DOHH2 (cell line): ENCODE measurements at regions not wholly inside any gene's neighbourhood (a gene's known extent, or its start where the extent isn't known, plus 50 kb on each side); places are given as distances from the start of the nearest gene placed in this dataset.

Source experiments
- H3F3A ChIP-seq: fragments of 200-600 bp; sonication (generic), shearing (Covaris generic); 2 replicates; pipeline ENCODE4 v1.6.0; 2016; ENCODE audit warnings: antibody characterized with exemption, mild to moderate bottlenecking; ENCODE audit not compliant: control insufficient read depth, insufficient read depth
- H3K27ac ChIP-seq: fragments of 200-600 bp; sonication (generic); 2 replicates; pipeline ENCODE4 v1.5.1; 2014; ENCODE audit warnings: low read depth, mild to moderate bottlenecking, low read length, moderate library complexity
- H3K27me3 ChIP-seq: fragments of 200-600 bp; sonication (generic); 2 replicates; pipeline ENCODE4 v1.6.1; 2014; ENCODE audit warnings: mild to moderate bottlenecking, low read length, mixed read lengths; ENCODE audit not compliant: control insufficient read depth
- H3K36me3 ChIP-seq: fragments of 200-600 bp; sonication (generic); 2 replicates; pipeline ENCODE4 v1.6.1; 2014; ENCODE audit warnings: mild to moderate bottlenecking, low read length, moderate library complexity, mixed read lengths; ENCODE audit not compliant: control insufficient read depth
- H3K4me1 ChIP-seq: fragments of 200-600 bp; sonication (generic); 2 replicates; pipeline ENCODE4 v1.6.1; 2014; ENCODE audit warnings: mild to moderate bottlenecking, low read length, mixed read lengths; ENCODE audit not compliant: control insufficient read depth
- H3K4me2 ChIP-seq: fragments of 200-600 bp; sonication (generic); 2 replicates; pipeline ENCODE4 v1.6.0; 2014; ENCODE audit warnings: mild to moderate bottlenecking, low read length, moderate library complexity
- H3K4me3 ChIP-seq: fragments of 200-600 bp; sonication (generic); 2 replicates; pipeline ENCODE4 v1.5.1; 2014; ENCODE audit warnings: mild to moderate bottlenecking, low read length, mixed read lengths
- H3K79me2 ChIP-seq: fragments of 200-600 bp; sonication (generic); 2 replicates; pipeline ENCODE4 v1.6.1; 2014; ENCODE audit warnings: mild to moderate bottlenecking, low read length, mixed read lengths; ENCODE audit not compliant: control insufficient read depth
- H3K9me2 ChIP-seq: fragments of 200-600 bp; sonication (generic); replicated peaks from 2 replicates; pipeline ENCODE4 v1.6.1; 2014; ENCODE audit warnings: mild to moderate bottlenecking, low read length, mixed read lengths; ENCODE audit not compliant: control insufficient read depth
- H3K9me3 ChIP-seq: fragments of 200-600 bp; sonication (generic); 2 replicates; pipeline ENCODE4 v1.6.1; 2014; ENCODE audit warnings: antibody characterized with exemption, low read length, mixed read lengths; ENCODE audit not compliant: control insufficient read depth, insufficient read depth
- H4K20me1 ChIP-seq: fragments of 200-600 bp; sonication (generic); 2 replicates; pipeline ENCODE4 v1.6.0; 2014; ENCODE audit warnings: low read depth, mild to moderate bottlenecking, antibody characterized with exemption, low read length, moderate library complexity; ENCODE audit not compliant: control insufficient read depth, insufficient read depth
- CTCF ChIP-seq: fragments of 200-600 bp; sonication (generic); IDR thresholded peaks from one replicate; pipeline ENCODE4 v1.5.1; 2014; ENCODE audit warnings: antibody characterized with exemption, mild to moderate bottlenecking, low read depth, low read length; ENCODE audit not compliant: poor library complexity, severe bottlenecking
- EZH2phosphoT487 ChIP-seq: fragments of 200-600 bp; sonication (generic); IDR thresholded peaks from 2 replicates; pipeline ENCODE4 v1.6.1; 2017; ENCODE audit warnings: borderline replicate concordance, mild to moderate bottlenecking, antibody characterized with exemption, low read length, moderate library complexity, mixed read lengths

DNA sequence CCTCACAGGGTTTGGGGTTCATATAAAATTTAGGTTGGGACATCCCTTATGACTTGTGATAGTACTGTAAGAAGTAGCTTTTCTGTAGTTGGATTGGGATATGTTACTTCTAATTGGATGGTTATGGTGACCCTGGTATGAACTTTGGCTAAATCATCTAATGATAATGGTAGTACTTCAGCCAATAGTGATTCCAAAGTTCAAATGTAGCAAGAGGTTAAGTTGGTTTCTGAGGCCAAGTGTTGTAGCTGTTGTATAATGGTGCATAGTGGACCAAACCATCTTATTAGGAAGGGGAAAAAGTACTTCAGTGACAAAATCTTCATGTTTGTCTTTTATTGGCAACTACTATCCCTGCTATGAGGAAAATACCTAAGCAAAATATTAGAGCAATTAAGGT is 542.1 kb upstream of the IGFBP3 start:
- no peaks in the 10 kb centered on the region for H3K27me3 ChIP-seq
- H3K9me2 ChIP-seq = no peaks in the 10 kb centered on the region
- no peak overlapping the region for H3K27ac ChIP-seq
- no peak overlapping the region for H3K4me3 ChIP-seq
- TF ChIP-seq EZH2phosphoT487 (no peak), CTCF (no peak)
- H3K36me3 ChIP-seq = no peaks in the 10 kb centered on the region
- H4K20me1 ChIP-seq = no peaks in the 10 kb centered on the region
- H3K4me1 ChIP-seq = no peaks in the 10 kb centered on the region
- H3K9me3 ChIP-seq = peaks cover 23% of the 10 kb centered on the region
- H3K4me2 ChIP-seq = no peak overlapping the region
- no peaks in the 10 kb centered on the region for H3K79me2 ChIP-seq
- no peaks in the 10 kb centered on the region for H3F3A ChIP-seq

- Histone ChIP-seq H3K9me3 (peaks cover 7% of the 10 kb centered on the region; the same call in 1 of the 2 replicates), H4K20me1 (no peaks in the 10 kb centered on the region), H3K79me2 (no peaks in the 10 kb centered on the region), H3K27me3 (no peaks in the 10 kb centered on the region), H3K4me3 (no peak overlapping the region), H3K9me2 (no peaks in the 10 kb centered on the region; the same call in 1 of the 2 replicates), H3K4me2 (no peak overlapping the region), H3F3A (no peaks in the 10 kb centered on the region), H3K27ac (no peak overlapping the region), H3K36me3 (no peaks in the 10 kb centered on the region), H3K4me1 (no peaks in the 10 kb centered on the region)
- no peak for TF ChIP-seq EZH2phosphoT487
- no peak for TF ChIP-seq CTCF
Measured at GRCh38 chr7:46461334-46461777, 540.3 kb upstream of the IGFBP3 start.

DNA sequence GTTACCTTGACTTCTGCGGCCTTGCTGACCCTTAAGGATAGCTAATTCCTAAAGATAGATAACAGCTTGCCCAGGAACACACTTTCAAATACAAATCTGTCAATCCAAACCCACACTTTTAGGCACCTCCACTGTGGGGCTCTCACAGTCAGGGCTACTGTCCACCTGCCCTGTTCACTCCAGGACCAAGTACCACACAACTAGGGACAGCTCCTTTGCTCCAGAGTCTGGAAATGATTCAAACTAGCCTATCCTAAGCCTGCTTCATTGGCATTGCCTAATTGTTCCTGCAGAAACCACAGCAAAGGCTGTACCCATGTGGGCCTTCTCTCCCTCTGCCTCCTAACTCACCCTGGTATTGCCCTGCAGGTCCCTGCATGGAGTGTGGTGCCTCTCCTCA is 538.9 kb upstream of the IGFBP3 start:
- Histone ChIP-seq H3F3A (no peaks in the 10 kb centered on the region), H3K9me3 (peaks cover 5% of the 10 kb centered on the region; the same call in 1 of the 2 replicates), H3K4me1 (no peaks in the 10 kb centered on the region), H3K27ac (no peak overlapping the region), H3K4me2 (no peak overlapping the region), H3K79me2 (no peaks in the 10 kb centered on the region), H3K27me3 (no peaks in the 10 kb centered on the region), H3K36me3 (no peaks in the 10 kb centered on the region), H4K20me1 (no peaks in the 10 kb centered on the region), H3K4me3 (no peak overlapping the region), H3K9me2 (no peaks in the 10 kb centered on the region; the same call in 1 of the 2 replicates)
- TF ChIP-seq CTCF (no peak), EZH2phosphoT487 (no peak)
